GM20000 (cell line): ENCODE measurements at regions not wholly inside any gene's neighbourhood (a gene's known extent, or its start where the extent isn't known, plus 50 kb on each side); places are given as distances from the start of the nearest gene placed in this dataset.

Experiments
- DNase-seq: peaks from one replicate; pipeline ENCODE4 v3.0.0; 2012; ENCODE audit warnings: low spot score
- TF ChIP-seq, protein P1 (sequence below): IDR thresholded peaks from 2 replicates; pipeline ENCODE4 v1.5.1; 2012; ENCODE audit warnings: mild to moderate bottlenecking, control low read depth; ENCODE audit errors: extremely low read depth, missing control alignments

DNA sequence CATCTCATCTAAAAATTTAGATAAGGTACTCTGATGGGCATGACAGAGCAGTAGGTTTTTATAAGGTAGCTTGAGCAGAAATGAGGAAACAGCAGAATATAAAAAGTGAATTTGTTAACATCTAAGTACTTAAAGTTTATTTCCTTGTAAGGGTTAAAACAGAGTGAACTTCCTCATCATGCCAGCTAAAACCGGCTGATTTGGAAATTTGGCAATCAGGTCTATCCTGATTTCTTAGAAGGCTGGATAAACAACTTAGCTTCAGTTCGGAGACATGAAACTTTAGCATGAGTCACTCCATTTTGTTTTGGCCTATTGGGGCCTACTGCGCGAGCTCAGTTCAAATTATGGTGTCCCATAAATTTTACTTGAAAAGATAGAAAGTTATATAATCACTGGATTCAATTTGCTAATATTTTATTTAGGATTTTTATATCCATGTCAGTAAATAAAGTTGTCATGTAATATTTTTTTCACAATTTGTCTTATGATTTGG, 241.6 kb upstream of the RORB start:
- TF ChIP-seq, protein P1, sequence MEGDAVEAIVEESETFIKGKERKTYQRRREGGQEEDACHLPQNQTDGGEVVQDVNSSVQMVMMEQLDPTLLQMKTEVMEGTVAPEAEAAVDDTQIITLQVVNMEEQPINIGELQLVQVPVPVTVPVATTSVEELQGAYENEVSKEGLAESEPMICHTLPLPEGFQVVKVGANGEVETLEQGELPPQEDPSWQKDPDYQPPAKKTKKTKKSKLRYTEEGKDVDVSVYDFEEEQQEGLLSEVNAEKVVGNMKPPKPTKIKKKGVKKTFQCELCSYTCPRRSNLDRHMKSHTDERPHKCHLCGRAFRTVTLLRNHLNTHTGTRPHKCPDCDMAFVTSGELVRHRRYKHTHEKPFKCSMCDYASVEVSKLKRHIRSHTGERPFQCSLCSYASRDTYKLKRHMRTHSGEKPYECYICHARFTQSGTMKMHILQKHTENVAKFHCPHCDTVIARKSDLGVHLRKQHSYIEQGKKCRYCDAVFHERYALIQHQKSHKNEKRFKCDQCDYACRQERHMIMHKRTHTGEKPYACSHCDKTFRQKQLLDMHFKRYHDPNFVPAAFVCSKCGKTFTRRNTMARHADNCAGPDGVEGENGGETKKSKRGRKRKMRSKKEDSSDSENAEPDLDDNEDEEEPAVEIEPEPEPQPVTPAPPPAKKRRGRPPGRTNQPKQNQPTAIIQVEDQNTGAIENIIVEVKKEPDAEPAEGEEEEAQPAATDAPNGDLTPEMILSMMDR, result no peak
- DNase-seq, result no peak

DNA sequence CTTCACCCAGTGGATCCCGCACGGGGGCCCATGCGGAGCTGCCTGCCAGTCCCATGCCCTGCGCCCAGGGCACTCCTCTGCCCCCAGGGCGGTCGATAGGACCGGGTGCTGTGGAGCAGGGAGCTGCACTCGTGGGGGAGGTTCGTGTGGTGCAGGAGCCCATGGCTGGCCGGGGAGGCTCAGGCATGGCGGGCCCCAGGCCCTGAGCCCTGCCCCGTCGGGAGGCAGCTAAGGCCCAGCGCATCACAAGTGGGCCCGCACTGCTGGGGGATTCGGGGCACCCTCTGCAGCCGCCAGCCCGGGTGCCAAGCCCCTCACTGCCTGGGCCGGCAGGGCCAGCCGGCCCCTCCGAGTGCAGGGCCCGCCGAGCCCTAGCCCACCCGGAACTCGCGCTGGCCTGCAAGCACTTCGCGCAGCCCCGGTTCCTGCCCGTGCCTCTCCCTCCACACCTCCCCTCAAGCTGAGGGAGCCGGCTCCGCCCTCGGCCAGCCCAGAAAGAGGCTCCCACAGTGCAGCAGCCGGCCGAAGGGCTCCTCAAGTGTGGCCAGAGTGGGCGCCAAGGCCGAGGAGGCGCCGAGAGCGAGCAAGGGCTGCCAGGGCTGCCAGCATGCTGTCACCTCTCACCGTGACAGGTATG, 221.1 kb upstream of the RORB start:
- DNase-seq, result no peak
- TF ChIP-seq, protein P1, result no peak

DNA sequence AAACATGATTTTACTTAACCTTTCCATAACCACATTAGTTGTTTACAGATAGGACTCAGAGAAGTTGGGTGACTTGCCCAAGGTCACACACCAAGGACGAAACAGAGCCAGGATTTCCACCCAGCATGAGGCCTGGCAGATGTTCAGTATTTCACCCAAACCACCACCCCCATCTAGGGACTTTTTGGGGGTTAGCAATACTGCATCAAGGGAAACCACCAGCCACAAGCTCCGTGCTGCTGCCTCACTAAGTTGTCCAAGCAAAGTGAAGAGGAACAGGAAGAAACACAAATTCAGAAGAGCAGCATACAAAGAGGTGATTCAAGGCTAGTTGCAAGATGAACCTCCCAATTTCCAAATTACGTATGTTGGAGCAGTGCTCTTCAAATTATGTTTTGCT, 219.6 kb upstream of the RORB start:
- TF ChIP-seq, protein P1, result no peak
- peak; percentile 56 for DNase-seq

DNA sequence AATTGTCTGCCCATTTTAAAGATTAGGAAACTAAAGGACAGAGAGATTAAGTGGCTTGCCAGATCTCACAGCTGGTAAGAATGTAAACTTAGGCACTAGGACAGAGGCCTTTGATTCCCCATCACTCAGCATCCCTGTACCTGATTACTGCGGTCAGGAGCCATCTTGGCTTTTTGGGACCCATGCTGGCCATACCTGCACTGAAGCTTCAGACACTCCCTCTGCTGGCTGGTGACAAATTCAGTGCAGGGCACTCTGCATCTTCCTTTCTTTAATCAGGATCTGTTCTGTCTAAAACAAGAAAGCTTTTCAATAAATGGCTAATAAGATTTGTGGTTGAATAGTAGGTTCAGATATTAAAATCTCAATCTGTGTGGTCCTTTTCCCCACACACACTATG, 215.5 kb upstream of the RORB start:
- no peak for DNase-seq
- TF ChIP-seq, protein P1, result peak; percentile 21

DNA sequence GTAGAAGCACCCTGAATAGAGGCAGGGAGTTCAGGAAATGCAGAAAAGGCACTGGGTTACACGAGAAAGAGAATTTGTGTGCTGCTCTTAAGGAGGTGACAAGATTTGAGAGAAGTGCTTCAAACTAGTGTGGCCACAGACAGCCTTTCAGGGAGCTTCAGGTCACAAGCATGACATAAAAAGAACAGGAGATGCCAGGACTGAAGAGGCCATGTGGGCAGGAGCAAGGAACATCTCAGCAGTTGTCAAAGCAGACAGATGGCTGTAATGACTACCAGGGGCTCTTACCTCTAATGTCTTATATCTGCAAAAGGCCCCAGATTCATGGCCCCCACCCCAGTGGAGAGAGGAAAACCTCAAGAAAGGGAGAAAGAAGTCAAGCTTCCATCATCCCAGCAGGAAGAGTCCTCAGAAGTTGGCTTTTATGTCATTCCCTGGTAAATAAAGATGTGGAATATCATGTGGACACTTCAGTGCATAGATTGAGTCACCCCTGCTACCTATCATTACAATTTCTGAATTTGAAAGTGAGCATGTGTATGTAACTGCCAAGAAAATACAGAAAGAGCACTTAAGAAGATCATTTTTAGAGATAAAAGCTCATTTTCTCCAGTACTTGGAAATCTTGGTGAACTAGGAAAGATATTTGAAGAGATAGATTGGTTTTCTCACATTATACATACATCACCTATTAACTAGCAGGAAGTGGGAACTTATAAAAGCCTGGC, 214.4 kb upstream of the RORB start:
- no peak for DNase-seq

DNA sequence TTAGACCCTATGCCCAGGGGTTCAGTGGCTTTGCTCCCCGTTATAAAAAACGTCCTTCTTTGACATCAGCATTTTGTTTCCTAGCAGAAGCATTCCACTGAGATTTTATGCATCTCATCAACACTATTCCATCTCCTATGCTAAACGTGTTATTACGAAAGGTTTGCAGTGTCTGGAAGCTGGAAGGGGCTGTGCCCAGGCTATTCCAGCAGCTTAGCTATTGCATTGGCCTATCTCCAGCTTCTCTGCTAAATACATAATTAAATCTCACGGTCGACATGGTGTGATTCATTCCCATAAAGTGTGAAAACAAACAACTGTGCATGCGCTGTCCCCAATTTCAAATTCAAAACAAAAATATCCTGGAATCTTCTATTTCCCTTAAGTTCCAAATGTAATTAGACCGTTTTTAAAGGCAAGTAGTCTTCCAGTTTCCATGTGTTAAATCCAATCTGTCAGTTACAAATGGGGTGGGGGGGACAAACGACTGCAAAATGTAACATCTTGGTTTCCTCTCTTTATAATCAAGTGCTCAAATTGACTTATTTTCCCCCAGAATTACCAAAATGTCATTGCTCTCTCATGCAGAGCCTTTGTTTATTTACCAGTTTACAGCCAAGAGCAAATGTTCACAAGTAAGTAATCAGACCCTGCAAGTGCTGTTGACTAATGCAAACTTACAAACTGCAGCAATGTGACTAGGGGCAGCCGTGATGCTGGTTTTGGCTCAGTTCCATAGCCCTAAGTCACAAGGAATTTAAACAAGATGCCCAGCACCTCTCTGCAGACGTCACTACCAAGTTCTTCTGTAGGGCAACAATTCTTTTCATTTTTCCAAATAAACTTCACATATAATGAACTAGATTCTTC, 212.3 kb upstream of the RORB start:
- TF ChIP-seq, protein P1, result no peak
- no peak for DNase-seq

More for the DNA sequence above, 214.4 kb upstream of the RORB start:
- TF ChIP-seq, protein P1, result no peak
